ENCODE measurements at regions not wholly inside any gene's neighbourhood (a gene's known extent, or its start where the extent isn't known, plus 50 kb on each side); places are given as distances from the start of the nearest gene placed in this dataset.

- Histone ChIP-seq H2AFZ (ENCODE audit: control insufficient read depth, low read length) (no peak overlapping the region), H3K9me1 (ENCODE audit: control insufficient read depth, extremely low read depth, insufficient read depth, low read length) (no peaks in the 10 kb centered on the region), H4K20me1 (ENCODE audit: control insufficient read depth, extremely low read depth, insufficient read depth, low read length) (no peaks in the 10 kb centered on the region), H3K9ac (ENCODE audit: control insufficient read depth, extremely low read depth, insufficient read depth, low read length) (no peak overlapping the region), H3K27ac (ENCODE audit: control insufficient read depth, insufficient read depth, low read length) (no peak overlapping the region), H3K27me3 (ENCODE audit: control insufficient read depth, extremely low read depth, insufficient read depth, low read length) (no peaks in the 10 kb centered on the region), H3K9me3 (ENCODE audit: control insufficient read depth, low read depth, low read length) (no peaks in the 10 kb centered on the region), H3K79me2 (ENCODE audit: control insufficient read depth, insufficient read depth, low read length) (no peaks in the 10 kb centered on the region), H3K4me2 (ENCODE audit: control insufficient read depth, extremely low read depth, insufficient read depth, low read depth, low read length) (no peak overlapping the region), H3K36me3 (ENCODE audit: control insufficient read depth in 2 of 2, extremely low read depth in 1 of 2, insufficient read depth in 2 of 2, low read length in 2 of 2) (no peaks in the 10 kb centered on the region), H3K4me3 (ENCODE audit: control insufficient read depth in 2 of 3, extremely low read depth in 1 of 3, insufficient read depth in 2 of 3, low read depth in 1 of 3, low read length in 3 of 3) (no peak overlapping the region), H3K4me1 (ENCODE audit: control insufficient read depth, extremely low read depth, insufficient read depth, low read length) (no peaks in the 10 kb centered on the region)
- TF ChIP-seq EZH2 (IDR thresholded peaks at IDR 0.05; ENCODE audit: low read length), result no peak
- no peak for TF ChIP-seq CTCF (optimal IDR thresholded peaks at IDR 0.05 in 1 of 3, IDR thresholded peaks at IDR 0.05 in 1 of 3, conservative IDR thresholded peaks at IDR 0.05 in 1 of 3; ENCODE audit: extremely low read depth in 1 of 3, insufficient read depth in 2 of 3, low read length in 3 of 3)
- FAIRE-seq (no peak), DNase-seq (ENCODE audit: low read depth, low spot score) (no peak)
- dilution Hi-C loops (cut with MboI; ENCODE audit: extremely low pct_ligation_motif_present, low sequenced_read_pairs), result no loop called here
Observed at GRCh38 chr2:209276000-209276399, 147.8 kb upstream of the MAP2 start.

GRCh38 chr2:209277444-209277843 is 146.4 kb upstream of the MAP2 start:
- TF ChIP-seq CTCF (optimal IDR thresholded peaks at IDR 0.05 in 1 of 3, IDR thresholded peaks at IDR 0.05 in 1 of 3, conservative IDR thresholded peaks at IDR 0.05 in 1 of 3; ENCODE audit: extremely low read depth in 1 of 3, insufficient read depth in 2 of 3, low read length in 3 of 3), result no peak
- no peak for TF ChIP-seq EZH2 (IDR thresholded peaks at IDR 0.05; ENCODE audit: low read length)
- Histone ChIP-seq H3K79me2 (ENCODE audit: control insufficient read depth, insufficient read depth, low read length) (no peaks in the 10 kb centered on the region), H3K27ac (ENCODE audit: control insufficient read depth, insufficient read depth, low read length) (no peak overlapping the region), H3K9me3 (ENCODE audit: control insufficient read depth, low read depth, low read length) (no peaks in the 10 kb centered on the region), H3K36me3 (ENCODE audit: control insufficient read depth in 2 of 2, extremely low read depth in 1 of 2, insufficient read depth in 2 of 2, low read length in 2 of 2) (no peaks in the 10 kb centered on the region), H2AFZ (ENCODE audit: control insufficient read depth, low read length) (no peak overlapping the region), H3K4me3 (ENCODE audit: control insufficient read depth in 2 of 3, extremely low read depth in 1 of 3, insufficient read depth in 2 of 3, low read depth in 1 of 3, low read length in 3 of 3) (no peak overlapping the region), H3K4me1 (ENCODE audit: control insufficient read depth, extremely low read depth, insufficient read depth, low read length) (no peaks in the 10 kb centered on the region), H3K27me3 (ENCODE audit: control insufficient read depth, extremely low read depth, insufficient read depth, low read length) (no peaks in the 10 kb centered on the region), H3K9ac (ENCODE audit: control insufficient read depth, extremely low read depth, insufficient read depth, low read length) (no peak overlapping the region), H3K9me1 (ENCODE audit: control insufficient read depth, extremely low read depth, insufficient read depth, low read length) (no peaks in the 10 kb centered on the region), H3K4me2 (ENCODE audit: control insufficient read depth, extremely low read depth, insufficient read depth, low read depth, low read length) (no peak overlapping the region), H4K20me1 (ENCODE audit: control insufficient read depth, extremely low read depth, insufficient read depth, low read length) (no peaks in the 10 kb centered on the region)
- FAIRE-seq, result no peak
- DNase-seq (ENCODE audit: low read depth, low spot score), result no peak
- dilution Hi-C loops (cut with MboI; ENCODE audit: extremely low pct_ligation_motif_present, low sequenced_read_pairs), result no loop called here

Data from keratinocyte (primary cell).